HEK293 (cell line): ENCODE measurements at regions not wholly inside any gene's neighbourhood (a gene's known extent, or its start where the extent isn't known, plus 50 kb on each side); places are given as distances from the start of the nearest gene placed in this dataset.

Experiments
- CTCF ChIA-PET: fragments of 350-600 bp; formaldehyde crosslinking; extraction: SDS; loops from one replicate; lab custom pipeline; 2021; ENCODE audit warnings: antibody characterized with exemption; lab: Yijun Ruan, JAX
- POLR2A ChIA-PET: fragments of 300-600 bp; formaldehyde crosslinking; extraction: SDS; loops from one replicate; lab custom pipeline; 2020; ENCODE audit warnings: antibody characterized with exemption, inconsistent platforms; lab: Yijun Ruan, JAX
- H3K27ac ChIP-seq: fragments of 200-500 bp; sonication (Bioruptor generic); 2 replicates; pipeline ENCODE4 v1.5.1; 2014; ENCODE audit warnings: low read depth, low read length, control low read depth, inconsistent platforms; ENCODE audit errors: extremely low read depth
- H3K36me3 ChIP-seq, 2 experiments: fragments of 200-500 bp in 1 of 2; sonication (Bioruptor generic) in 1 of 2; 1 replicate in 1 of 2; 2 replicates in 1 of 2; pipeline ENCODE4 v1.5.1; 2014 to 2017; ENCODE audit warnings: inconsistent platforms in 2 of 2, low read length in 2 of 2; ENCODE audit not compliant: control insufficient read depth in 2 of 2, insufficient read depth in 1 of 2
- H3K4me1 ChIP-seq: fragments of 200-500 bp; sonication (Bioruptor generic); 2 replicates; pipeline ENCODE4 v1.5.1; 2014; ENCODE audit warnings: mild to moderate bottlenecking, low read length, inconsistent platforms; ENCODE audit not compliant: control insufficient read depth, insufficient read depth
- H3K4me3 ChIP-seq: 2 replicates; pipeline ENCODE4 v1.5.1; 2011; ENCODE audit warnings: low read depth, mild to moderate bottlenecking, control low read depth, low read length, moderate library complexity
- H3K9me3 ChIP-seq: fragments of 200-500 bp; sonication (Bioruptor generic); 2 replicates; pipeline ENCODE4 v1.5.1; 2014; ENCODE audit warnings: low read depth, low read length, inconsistent platforms; ENCODE audit not compliant: control insufficient read depth, insufficient read depth
- EGR2 ChIP-seq: fragments of 450-650 bp; formaldehyde crosslinking; IDR thresholded peaks from 2 replicates; pipeline ENCODE4 v1.5.1; 2016; ENCODE audit warnings: low read depth, missing biosample characterization, missing genetic modification characterization
- GFI1B ChIP-seq: fragments of 450-650 bp; formaldehyde crosslinking; IDR thresholded peaks from 2 replicates; pipeline ENCODE4 v1.5.1; 2016; ENCODE audit warnings: missing biosample characterization, missing genetic modification characterization
- GLI2 ChIP-seq: fragments of 450-650 bp; formaldehyde crosslinking; IDR thresholded peaks from 2 replicates; pipeline ENCODE4; 2017; ENCODE audit warnings: missing biosample characterization, missing genetic modification characterization, low read depth, borderline replicate concordance
- IKZF3 ChIP-seq: fragments of 450-650 bp; IDR thresholded peaks from 2 replicates; pipeline ENCODE4 v1.5.0; 2018; ENCODE audit warnings: missing biosample characterization, mild to moderate bottlenecking, missing genetic modification characterization, moderate library complexity
- MYNN ChIP-seq: fragments of 450-650 bp; formaldehyde crosslinking; IDR thresholded peaks from 2 replicates; pipeline ENCODE4 v1.5.1; 2016; ENCODE audit warnings: missing biosample characterization, missing genetic modification characterization, borderline replicate concordance
- PRDM1 ChIP-seq: fragments of 450-650 bp; formaldehyde crosslinking; IDR thresholded peaks from 2 replicates; pipeline ENCODE4; 2016; ENCODE audit warnings: missing biosample characterization, missing genetic modification characterization
- YY2 ChIP-seq: fragments of 450-650 bp; formaldehyde crosslinking; IDR thresholded peaks from 2 replicates; pipeline ENCODE4 v1.5.1; 2016; ENCODE audit warnings: missing biosample characterization, missing genetic modification characterization
- ZNF140 ChIP-seq: fragments of 450-650 bp; formaldehyde crosslinking; IDR thresholded peaks from 2 replicates; pipeline ENCODE4 v1.5.1; 2016; ENCODE audit warnings: missing biosample characterization, missing genetic modification characterization
- ZNF155 ChIP-seq: fragments of 450-650 bp; formaldehyde crosslinking; IDR thresholded peaks from 2 replicates; pipeline ENCODE4 v1.5.1; 2016; ENCODE audit warnings: missing biosample characterization, missing genetic modification characterization
- ZNF23 ChIP-seq: fragments of 450-650 bp; formaldehyde crosslinking; IDR thresholded peaks from 2 replicates; pipeline ENCODE4 v1.5.1; 2016; ENCODE audit warnings: missing biosample characterization, missing genetic modification characterization, borderline replicate concordance
- ZNF292 ChIP-seq: fragments of 450-650 bp; formaldehyde crosslinking; IDR thresholded peaks from 2 replicates; pipeline ENCODE4 v1.5.1; 2016; ENCODE audit warnings: low read depth, missing biosample characterization, missing genetic modification characterization, borderline replicate concordance
- ZNF350 ChIP-seq: fragments of 450-650 bp; formaldehyde crosslinking; IDR thresholded peaks from 2 replicates; pipeline ENCODE4 v1.5.0; 2017; ENCODE audit warnings: missing biosample characterization, mild to moderate bottlenecking, missing genetic modification characterization
- ZNF394 ChIP-seq: fragments of 450-650 bp; formaldehyde crosslinking; IDR thresholded peaks from 2 replicates; pipeline ENCODE4 v1.5.1; 2016; ENCODE audit warnings: missing biosample characterization, missing genetic modification characterization, mild to moderate bottlenecking, moderate library complexity, borderline replicate concordance
- ZNF548 ChIP-seq: fragments of 450-650 bp; formaldehyde crosslinking; IDR thresholded peaks from 2 replicates; pipeline ENCODE4 v1.5.1; 2016; ENCODE audit warnings: missing biosample characterization, missing genetic modification characterization
- TF ChIP-seq, protein P1 (sequence below): fragments of 450-650 bp; formaldehyde crosslinking; IDR thresholded peaks from 2 replicates; pipeline ENCODE4 v1.5.1; 2017; ENCODE audit warnings: missing biosample characterization, missing genetic modification characterization
- TF ChIP-seq, protein P2 (sequence below): fragments of 450-650 bp; formaldehyde crosslinking; IDR thresholded peaks from 2 replicates; pipeline ENCODE4 v1.5.1; 2016; ENCODE audit warnings: missing biosample characterization, missing genetic modification characterization, borderline replicate concordance
- TF ChIP-seq, protein P3 (sequence below): fragments of 450-650 bp; formaldehyde crosslinking; IDR thresholded peaks from 2 replicates; pipeline ENCODE4 v1.5.1; 2016; ENCODE audit warnings: missing biosample characterization, missing genetic modification characterization
- TF ChIP-seq, protein P4 (sequence below): fragments of 450-650 bp; formaldehyde crosslinking; IDR thresholded peaks from 2 replicates; pipeline ENCODE4 v1.5.1; 2016; ENCODE audit warnings: missing biosample characterization, missing genetic modification characterization, low read depth
- TF ChIP-seq, protein P5 (sequence below): fragments of 450-650 bp; IDR thresholded peaks from 2 replicates; pipeline ENCODE4 v1.5.1; 2018; ENCODE audit warnings: missing biosample characterization, missing genetic modification characterization

DNA sequence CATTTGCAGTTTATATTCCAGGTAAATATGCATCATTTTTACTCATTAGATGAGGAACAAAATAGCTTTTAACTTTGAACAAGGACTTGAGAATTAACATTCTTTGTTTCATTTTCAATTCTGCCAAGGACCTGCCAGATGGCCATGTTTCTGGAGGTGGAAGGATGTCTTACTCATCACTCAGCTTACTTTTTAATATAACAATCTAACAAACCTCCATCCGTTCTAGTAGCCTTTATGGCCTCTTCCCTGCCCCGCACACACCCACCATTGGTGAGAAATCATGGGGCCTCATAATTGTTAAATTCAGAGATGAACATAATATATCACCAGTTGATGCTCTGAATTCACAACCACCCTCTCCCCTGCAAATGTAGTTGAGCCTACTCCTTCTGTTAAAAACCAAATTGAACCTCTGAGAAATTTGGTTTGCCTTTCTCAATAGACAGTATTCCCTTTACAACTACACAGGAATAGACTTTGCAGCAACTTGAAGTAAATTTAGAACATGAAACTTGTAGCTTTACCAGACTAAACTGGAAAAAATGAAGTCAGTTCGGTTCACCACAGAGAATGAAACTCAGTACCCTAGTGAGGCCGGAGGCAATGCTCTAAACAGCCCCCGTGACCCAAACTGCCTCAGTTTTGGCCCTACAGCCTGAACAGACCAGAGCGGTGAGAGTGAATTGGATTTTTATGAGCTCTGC is 50.1 kb upstream of the ACSL4 start:
- H3K27ac ChIP-seq: no peak overlapping the region

DNA sequence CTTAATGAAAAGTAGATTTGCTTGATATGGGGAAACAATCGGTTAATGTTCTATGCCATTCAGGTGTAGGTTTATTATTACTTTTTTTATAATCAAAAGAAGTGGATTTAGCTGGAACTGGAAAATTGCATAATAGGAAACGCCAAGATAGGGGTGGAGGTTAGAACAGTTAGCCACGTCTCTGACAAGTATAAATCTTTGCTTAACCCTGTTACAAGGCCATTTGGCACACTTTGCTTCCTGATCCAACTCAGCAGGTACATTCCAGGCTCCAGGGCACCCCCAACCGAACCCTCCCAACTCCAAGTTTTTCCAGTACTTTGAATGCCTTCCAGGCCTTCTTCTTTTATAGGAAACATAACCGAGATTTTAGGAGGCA is 50.6 kb upstream of the ACSL4 start:
- H3K9me3 ChIP-seq: no peaks in the 10 kb centered on the region
- TF ChIP-seq YY2 (tag by site-specific recombination): no peak
- no peak for TF ChIP-seq IKZF3
- no peak for TF ChIP-seq ZNF394 (tag by site-specific recombination)
- TF ChIP-seq ZNF155 (tag by site-specific recombination): no peak
- no peak for TF ChIP-seq ZNF140 (tag by site-specific recombination)
- TF ChIP-seq, protein P1, sequence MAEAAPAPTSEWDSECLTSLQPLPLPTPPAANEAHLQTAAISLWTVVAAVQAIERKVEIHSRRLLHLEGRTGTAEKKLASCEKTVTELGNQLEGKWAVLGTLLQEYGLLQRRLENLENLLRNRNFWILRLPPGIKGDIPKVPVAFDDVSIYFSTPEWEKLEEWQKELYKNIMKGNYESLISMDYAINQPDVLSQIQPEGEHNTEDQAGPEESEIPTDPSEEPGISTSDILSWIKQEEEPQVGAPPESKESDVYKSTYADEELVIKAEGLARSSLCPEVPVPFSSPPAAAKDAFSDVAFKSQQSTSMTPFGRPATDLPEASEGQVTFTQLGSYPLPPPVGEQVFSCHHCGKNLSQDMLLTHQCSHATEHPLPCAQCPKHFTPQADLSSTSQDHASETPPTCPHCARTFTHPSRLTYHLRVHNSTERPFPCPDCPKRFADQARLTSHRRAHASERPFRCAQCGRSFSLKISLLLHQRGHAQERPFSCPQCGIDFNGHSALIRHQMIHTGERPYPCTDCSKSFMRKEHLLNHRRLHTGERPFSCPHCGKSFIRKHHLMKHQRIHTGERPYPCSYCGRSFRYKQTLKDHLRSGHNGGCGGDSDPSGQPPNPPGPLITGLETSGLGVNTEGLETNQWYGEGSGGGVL (tag by site-specific recombination): no peak
- TF ChIP-seq ZNF548 (tag by site-specific recombination): no peak
- no peak for TF ChIP-seq ZNF350 (tag by site-specific recombination)
- TF ChIP-seq, protein P2, sequence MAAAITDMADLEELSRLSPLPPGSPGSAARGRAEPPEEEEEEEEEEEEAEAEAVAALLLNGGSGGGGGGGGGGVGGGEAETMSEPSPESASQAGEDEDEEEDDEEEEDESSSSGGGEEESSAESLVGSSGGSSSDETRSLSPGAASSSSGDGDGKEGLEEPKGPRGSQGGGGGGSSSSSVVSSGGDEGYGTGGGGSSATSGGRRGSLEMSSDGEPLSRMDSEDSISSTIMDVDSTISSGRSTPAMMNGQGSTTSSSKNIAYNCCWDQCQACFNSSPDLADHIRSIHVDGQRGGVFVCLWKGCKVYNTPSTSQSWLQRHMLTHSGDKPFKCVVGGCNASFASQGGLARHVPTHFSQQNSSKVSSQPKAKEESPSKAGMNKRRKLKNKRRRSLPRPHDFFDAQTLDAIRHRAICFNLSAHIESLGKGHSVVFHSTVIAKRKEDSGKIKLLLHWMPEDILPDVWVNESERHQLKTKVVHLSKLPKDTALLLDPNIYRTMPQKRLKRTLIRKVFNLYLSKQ (tag by site-specific recombination): no peak
- TF ChIP-seq, protein P3, sequence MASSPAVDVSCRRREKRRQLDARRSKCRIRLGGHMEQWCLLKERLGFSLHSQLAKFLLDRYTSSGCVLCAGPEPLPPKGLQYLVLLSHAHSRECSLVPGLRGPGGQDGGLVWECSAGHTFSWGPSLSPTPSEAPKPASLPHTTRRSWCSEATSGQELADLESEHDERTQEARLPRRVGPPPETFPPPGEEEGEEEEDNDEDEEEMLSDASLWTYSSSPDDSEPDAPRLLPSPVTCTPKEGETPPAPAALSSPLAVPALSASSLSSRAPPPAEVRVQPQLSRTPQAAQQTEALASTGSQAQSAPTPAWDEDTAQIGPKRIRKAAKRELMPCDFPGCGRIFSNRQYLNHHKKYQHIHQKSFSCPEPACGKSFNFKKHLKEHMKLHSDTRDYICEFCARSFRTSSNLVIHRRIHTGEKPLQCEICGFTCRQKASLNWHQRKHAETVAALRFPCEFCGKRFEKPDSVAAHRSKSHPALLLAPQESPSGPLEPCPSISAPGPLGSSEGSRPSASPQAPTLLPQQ (tag by site-specific recombination): no peak
- no peak for TF ChIP-seq PRDM1 (tag by site-specific recombination)
- ChIA-PET POLR2A (no interaction called here), CTCF (interaction anchor here (0.5 to 1.6 kb wide), 2 partner anchors 42 to 71 kb away, joined by 3 read pairs; no protein-coding TSS in a partner anchor)
- no peak overlapping the region for H3K4me3 ChIP-seq
- H3K27ac ChIP-seq: no peak overlapping the region
- H3K4me1 ChIP-seq: no peaks in the 10 kb centered on the region
- no peaks in the 10 kb centered on the region for H3K36me3 ChIP-seq

More for the DNA sequence above, 50.1 kb upstream of the ACSL4 start:
- TF ChIP-seq, protein P4, sequence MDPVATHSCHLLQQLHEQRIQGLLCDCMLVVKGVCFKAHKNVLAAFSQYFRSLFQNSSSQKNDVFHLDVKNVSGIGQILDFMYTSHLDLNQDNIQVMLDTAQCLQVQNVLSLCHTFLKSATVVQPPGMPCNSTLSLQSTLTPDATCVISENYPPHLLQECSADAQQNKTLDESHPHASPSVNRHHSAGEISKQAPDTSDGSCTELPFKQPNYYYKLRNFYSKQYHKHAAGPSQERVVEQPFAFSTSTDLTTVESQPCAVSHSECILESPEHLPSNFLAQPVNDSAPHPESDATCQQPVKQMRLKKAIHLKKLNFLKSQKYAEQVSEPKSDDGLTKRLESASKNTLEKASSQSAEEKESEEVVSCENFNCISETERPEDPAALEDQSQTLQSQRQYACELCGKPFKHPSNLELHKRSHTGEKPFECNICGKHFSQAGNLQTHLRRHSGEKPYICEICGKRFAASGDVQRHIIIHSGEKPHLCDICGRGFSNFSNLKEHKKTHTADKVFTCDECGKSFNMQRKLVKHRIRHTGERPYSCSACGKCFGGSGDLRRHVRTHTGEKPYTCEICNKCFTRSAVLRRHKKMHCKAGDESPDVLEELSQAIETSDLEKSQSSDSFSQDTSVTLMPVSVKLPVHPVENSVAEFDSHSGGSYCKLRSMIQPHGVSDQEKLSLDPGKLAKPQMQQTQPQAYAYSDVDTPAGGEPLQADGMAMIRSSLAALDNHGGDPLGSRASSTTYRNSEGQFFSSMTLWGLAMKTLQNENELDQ (tag by site-specific recombination): no peak
- TF ChIP-seq ZNF23 (tag by site-specific recombination) (no peak), GLI2 (tag by site-specific recombination) (no peak), GFI1B (tag by site-specific recombination) (no peak), MYNN (tag by site-specific recombination) (no peak), EGR2 (no peak), ZNF292 (no peak)
- TF ChIP-seq, protein P5, sequence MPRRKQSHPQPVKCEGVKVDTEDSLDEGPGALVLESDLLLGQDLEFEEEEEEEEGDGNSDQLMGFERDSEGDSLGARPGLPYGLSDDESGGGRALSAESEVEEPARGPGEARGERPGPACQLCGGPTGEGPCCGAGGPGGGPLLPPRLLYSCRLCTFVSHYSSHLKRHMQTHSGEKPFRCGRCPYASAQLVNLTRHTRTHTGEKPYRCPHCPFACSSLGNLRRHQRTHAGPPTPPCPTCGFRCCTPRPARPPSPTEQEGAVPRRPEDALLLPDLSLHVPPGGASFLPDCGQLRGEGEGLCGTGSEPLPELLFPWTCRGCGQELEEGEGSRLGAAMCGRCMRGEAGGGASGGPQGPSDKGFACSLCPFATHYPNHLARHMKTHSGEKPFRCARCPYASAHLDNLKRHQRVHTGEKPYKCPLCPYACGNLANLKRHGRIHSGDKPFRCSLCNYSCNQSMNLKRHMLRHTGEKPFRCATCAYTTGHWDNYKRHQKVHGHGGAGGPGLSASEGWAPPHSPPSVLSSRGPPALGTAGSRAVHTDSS (tag by site-specific recombination): no peak
- POLR2A ChIA-PET: no interaction called here
- H3K36me3 ChIP-seq: no peaks in the 10 kb centered on the region
- CTCF ChIA-PET: interaction anchor here (0.5 to 1.6 kb wide), 3 partner anchors 42 to 309 kb away, joined by 3 read pairs; no protein-coding TSS in a partner anchor
- H3K9me3 ChIP-seq: no peaks in the 10 kb centered on the region
- no peaks in the 10 kb centered on the region for H3K4me1 ChIP-seq
- H3K4me3 ChIP-seq: no peak overlapping the region
